ENCODE measurements at regions not wholly inside any gene's neighbourhood (a gene's known extent, or its start where the extent isn't known, plus 50 kb on each side); places are given as distances from the start of the nearest gene placed in this dataset.

DNA sequence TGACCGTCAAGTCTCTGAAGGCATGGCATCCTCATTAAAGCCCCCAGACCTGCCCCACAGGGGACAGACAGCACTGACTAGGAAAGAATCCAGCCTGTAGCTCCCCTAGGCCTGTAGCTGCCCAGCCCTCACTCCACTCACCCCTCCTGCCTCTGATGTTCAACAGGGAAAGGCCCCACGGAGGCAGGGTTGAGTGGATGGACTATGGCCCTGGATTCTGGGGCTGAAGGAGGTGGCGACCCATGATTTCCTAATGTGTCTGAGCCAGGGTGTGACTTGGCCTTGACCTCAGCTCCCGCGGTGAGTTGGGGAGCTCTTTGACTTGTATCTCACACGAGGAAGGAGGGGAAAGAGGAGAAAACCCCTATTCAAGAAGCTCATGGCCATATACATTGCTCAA, 238.5 kb upstream of the CSF3R start:
- no peak for DNase-seq (ENCODE audit: low read depth in 3 of 3)

DNA sequence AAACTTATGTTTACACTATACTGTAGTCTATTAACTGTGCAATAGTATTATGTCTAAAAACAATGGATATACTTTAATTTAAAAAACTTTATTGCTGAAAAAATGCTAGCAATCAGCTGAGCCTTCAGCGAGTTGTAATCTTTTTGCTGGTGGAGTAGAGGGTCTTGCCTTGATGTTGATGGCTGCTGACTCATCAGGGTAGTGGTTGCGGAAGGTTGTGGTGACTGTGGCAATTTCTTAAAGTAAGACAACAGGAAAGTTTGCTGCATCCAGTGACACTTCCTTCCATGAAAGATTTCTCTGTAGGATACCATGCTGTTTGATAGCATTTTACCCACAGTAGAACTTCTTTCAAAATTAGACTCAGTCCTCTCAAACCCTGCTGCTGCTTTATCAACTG, 234.7 kb upstream of the CSF3R start:
- DNase-seq (ENCODE audit: low read depth in 3 of 3): no peak

DNA sequence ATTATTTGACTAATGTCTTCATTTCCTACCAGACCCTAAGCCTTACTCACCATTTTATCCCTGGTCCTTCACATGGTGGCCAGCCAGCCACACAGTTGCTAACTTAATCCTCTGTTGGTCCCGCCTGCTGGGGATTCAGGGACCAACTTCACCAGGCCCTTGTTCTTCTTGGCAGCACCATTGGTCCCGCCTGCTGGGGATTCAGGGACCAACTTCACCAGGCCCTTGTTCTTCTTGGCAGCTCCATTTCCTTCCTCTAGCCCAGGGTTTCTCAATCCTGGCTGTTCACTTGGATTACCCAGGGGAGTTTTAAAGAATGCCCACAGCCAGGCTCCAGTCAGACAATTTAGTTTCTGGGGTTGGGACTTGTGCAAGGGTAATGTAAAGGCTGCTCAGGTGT, 233.1 kb upstream of the CSF3R start:
- DNase-seq (ENCODE audit: low read depth in 3 of 3): no peak

DNA sequence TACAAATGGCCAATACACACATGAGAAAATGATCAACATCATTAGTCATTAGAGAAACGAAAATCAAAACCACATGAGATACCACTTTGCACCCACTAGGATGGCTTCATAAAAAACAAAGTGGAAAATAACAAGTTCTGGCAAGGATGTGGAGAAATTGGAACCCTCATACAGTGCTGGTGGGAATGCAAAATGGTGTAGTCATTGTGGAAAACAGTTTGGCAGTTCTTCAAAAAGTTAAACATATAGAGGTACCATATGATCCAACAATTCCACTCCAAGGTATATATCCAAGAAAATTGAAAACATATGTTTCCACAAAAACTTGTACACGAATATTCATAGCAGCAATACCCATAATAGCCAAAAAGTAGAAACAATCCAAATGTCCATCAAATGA, 231.6 kb upstream of the CSF3R start:
- no peak for DNase-seq (ENCODE audit: low read depth in 3 of 3)

DNA sequence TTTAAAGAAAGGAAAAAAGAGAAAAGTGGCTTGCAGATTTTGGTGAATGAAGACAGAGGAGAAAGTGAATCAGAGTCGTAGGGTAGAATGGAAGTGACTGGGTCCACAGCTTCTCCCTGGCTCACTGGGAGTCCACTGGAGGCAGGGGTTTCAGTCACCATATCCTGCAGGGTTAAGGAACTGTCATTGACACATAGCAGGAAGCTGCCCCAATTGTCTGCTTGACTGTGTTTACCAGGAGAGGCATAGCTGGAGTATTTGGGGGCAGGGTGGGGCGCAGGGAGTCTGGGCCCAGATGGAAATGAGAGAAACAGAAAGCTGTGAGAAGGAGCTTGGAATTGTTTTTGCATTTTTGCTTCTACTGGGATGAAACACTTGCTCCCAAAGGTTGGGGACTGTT, 228.8 kb upstream of the CSF3R start:
- no peak for DNase-seq (ENCODE audit: low read depth in 3 of 3)

DNA sequence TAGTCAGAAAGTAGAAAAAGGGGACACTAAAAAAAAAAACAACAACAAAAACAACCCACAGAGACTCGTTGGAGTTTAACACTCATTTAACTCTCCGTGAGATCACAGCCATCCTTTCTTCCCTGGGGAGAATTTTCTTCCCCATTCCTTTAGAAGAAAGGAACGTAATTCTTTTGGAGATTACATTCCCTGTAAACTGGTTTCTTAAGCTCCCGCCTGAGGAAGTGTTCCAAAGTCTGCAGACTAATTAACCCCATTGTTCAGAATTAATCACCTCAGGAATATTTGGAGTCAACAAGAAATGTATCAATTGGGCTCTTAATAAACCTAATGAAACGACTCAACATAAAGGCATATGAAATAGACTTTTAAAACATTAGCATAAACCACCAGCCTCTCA, 228.2 kb upstream of the CSF3R start:
- DNase-seq (ENCODE audit: low read depth in 3 of 3): no peak

DNA sequence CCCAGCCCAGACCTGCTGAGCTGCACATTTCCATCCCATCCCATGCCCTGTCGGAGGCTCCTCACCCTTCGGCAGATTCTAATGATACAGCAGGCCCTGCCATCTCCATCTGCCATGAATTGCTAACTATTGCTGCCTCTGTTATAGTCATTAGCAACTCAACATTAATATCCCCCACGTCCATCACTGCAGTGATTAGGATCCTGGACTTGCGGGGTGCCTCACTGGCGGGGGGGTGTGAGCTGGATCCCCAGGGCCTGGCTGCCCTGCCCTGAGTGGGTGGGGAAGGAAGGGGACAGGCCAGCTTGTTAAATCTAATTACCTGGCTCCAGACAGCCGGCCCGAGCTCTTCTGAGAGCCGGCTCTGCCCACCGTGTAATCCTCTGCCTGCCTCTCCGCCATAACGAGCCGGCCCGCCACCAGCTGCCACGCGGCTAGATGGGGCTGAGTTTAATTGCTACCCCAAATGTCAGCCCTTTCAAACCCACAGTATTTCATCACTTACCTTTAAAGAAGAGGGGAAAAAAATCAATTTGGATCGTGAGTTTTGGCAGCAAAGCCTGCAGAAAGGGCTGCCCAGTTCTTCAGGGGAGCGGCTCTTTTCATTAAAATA, 227.3 kb upstream of the CSF3R start:
- DNase-seq (ENCODE audit: low read depth in 3 of 3): no peak

DNA sequence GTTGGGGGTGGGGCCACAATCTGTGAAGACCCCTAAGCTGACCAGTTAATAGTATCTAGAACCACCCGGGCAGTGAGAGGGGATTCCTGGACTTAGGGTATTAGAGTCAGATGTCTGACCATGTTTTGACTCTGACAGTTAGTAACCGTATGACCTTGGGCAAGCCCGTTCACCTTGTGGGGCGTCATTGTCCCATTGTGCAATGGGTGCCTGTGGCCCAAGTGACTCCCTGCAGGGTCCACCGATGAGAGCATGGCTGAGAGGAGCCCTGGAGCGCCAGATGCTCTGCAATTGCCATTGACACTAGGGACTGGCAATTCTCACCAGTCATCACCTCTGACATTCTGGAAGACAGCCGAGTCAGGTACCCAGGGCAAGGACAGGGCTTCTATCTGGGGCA, 225.9 kb upstream of the CSF3R start:
- no peak for DNase-seq (ENCODE audit: low read depth in 3 of 3)

DNA sequence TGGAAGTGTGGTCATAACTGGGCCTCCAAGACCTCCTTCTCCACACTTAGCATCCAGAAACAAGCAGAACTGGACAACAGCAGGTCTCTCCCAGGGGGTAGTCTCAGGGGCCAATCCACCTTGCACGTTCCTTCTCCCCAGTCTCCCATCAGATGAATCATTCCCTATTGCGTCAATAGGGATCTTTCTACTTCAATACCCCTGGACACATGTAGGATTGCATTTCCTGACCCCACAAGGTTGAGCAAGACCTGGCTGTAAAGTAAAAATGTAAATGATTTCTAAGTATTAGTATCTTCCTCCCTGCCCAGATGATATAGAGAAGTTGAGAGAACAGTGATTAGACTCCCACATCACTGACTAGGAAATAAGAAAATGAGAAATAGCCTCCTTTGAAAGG, 224.5 kb upstream of the CSF3R start:
- DNase-seq (ENCODE audit: low read depth in 3 of 3): no peak

DNA sequence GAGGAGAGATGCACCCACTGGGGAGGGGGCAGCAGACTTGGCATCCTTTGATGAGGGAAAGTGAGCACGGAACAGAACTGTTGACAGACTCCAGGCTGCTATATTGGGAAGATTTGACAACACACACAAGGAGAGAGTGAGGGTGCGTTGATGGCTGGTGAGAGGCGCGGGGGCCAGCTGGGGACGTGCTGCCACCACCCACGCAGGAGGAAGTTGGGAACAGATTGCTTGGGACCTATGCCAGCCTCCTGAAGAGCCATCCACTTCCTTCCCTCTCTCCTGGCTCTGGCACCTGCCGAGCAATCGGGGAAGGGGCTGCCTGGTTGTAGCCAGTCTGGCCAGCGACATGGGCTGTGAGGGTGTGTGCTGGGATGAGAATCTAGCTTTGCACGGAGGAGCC, 223.7 kb upstream of the CSF3R start:
- no peak for DNase-seq (ENCODE audit: low read depth in 3 of 3)

DNA sequence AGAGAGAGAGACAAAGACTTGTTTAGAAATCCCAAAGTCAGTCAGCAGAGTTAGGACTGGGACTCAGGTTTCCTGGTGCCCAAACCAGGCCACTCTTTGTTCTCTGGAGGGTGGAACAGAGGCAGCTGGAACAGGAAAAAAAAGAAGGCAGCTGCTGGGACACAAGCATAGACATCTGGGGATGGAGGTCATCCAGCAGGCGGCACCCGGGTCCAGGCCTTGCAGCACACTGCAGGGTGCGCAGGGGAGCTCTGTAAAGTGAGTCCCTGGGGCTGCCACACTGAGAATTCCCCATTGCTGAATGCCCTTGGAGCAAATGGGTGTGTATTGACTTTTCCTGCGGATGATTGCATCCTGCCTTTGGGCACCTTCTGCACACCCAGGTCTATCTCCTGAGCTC, 222.9 kb upstream of the CSF3R start:
- no peak for DNase-seq (ENCODE audit: low read depth in 3 of 3)

DNA sequence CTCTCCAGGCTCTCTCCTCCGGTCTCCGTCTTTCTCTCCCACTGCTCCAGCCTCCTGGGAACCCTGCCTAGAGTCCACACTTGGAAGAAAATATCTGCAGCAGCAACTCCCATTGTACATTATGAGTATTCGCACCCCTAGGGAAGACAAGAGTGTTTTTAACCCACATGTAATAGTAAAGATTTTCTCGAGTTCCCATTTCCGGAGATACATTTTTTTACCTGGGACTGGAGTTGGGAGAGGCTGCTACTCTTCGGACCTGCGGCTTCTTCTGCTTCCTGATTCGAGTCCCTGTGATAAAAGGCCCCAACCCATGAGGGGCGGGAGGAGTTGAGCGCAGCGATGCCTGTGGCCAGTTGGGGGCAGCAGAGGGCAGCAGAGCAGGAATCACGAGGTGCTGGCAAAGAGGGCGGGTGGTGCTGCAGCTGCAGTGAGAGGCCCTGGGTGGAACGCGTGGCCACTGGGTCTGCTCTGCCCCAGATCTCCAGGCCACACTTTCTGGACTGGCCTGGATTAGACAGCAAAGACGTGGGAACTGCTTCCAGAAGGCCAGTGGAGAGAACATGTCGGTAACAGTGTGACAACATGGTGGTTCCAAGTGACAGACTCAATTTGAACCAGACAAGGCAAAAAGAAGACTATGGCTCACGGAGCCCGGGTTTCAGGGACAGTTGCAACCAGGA, 221.0 kb upstream of the CSF3R start:
- peak; percentile 43 to 63 (median 43) for DNase-seq (ENCODE audit: low read depth in 3 of 3)

DNA sequence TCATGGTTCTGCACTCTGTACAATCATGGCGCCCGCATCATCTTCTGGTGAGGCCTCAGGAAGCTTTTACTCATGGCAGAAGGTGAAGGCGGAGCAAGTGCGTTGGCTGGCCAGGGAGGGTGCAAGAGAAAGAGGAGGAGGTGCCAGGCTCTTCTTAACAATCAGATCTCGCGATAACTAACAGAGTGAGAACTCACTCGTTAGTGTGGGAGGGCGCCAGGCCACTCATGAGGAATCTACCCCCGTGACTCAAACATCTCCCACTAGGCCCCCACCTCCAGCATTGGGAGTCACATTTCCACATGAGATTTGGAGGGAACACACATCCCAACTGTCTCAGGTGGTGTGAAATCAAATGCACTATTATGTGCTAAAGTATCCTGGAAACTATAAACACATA, 220.2 kb upstream of the CSF3R start:
- no peak for DNase-seq (ENCODE audit: low read depth in 3 of 3)

DNA sequence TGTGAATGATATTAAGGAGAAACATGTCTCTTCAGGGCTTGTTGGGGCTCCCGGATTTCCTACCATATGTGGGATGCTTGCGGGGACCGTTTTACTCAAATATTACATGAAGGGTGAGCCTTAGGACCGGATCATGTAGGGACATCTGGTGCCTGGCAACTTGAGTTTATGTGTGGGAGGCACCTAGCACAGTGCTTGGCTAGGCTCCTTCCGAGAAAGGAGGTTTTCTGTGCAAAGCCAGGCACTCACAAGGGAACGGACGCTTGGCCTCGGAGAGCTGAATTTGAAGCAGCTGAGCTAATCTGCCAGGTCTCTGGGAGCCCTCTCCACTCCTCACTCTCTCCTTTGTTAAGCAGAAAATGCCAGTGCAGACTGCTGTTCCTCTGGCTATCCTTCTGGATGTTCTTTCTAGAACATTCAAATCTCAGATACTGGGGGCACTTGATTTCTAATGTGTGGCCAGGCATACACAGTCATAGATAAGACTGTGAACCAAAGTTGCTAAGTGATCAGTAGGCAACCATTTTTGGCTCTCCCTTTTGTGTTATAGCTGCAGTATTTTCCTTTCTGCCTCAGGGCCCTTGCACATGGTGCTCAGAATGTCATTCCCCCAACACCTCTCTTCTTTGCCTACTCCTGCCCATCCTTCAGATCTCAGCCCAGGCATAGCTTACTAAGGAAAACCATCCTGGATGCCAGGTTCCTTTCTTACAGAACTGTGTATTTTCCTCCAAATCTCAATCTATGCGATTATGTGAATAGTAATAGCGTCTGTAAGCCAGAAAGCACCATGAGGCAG, 216.6 kb upstream of the CSF3R start:
- DNase-seq (ENCODE audit: low read depth in 3 of 3): no peak

DNA sequence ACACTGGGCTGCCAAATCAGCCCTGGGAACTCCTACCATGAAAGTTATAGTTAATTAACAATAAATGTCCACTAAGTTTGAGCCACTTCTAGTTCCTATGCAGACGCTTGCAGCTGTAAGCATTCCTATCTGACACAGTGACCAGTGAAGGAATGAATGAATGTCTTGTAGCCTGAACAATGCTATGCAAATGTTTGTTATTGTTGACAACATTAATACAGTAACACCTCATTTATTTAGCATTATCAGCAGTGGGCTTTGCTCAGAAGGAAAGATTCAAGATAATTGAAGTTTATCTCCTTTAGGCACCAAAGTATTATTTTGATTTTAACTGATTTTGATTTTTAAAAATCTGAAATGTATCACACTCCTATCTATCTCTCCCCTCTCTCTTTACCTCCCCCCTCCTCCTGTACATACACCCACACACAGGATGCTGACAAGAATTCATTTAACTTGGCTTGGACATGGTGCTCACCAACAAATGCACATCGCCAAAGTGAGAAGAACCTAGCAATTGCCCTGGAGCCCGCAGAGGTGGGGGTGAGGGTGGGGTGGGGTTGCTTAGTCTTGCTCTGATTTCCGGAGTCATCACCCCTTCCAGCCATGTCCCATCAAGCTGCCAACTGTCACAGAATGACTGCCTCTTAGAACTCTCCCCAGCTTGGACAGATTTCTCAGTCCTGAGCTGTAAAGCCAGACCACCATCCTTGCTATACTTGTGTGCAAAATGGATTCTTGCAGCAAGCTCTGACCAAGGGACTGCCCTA, 215.3 kb upstream of the CSF3R start:
- no peak for DNase-seq (ENCODE audit: low read depth in 3 of 3)

DNA sequence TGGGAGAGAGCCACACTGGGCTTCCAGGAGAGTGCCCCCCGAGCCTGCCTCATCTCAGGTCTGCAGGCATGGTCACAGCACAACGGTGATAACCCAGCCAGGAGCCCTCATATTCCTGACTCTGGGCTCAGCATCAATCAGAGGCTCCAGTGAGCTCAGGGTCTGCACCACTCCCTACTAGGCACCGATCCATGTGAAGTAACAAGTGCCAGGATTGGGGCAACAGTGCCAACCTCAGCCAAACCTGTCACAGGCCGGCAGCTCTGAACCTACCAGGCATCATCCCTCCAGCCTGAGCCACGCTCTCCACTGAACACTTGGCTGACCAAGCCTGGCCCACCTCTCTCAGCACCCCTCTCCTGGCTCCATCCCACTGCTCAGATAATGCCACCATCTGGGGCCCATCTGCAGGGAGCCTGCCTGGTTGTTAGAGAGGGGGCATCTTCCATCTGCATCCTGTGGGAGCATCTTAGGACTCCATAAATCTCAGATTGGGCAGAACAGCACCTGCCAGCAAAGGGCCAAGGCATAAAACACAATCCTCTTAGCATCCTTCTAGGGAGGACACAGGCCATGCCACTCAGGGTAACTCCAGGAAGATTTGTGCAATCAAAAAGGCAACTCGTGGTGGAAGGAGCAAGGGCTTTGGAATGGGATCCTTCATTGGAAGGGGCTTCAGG, 213.7 kb upstream of the CSF3R start:
- DNase-seq (ENCODE audit: low read depth in 3 of 3): no peak

DNA sequence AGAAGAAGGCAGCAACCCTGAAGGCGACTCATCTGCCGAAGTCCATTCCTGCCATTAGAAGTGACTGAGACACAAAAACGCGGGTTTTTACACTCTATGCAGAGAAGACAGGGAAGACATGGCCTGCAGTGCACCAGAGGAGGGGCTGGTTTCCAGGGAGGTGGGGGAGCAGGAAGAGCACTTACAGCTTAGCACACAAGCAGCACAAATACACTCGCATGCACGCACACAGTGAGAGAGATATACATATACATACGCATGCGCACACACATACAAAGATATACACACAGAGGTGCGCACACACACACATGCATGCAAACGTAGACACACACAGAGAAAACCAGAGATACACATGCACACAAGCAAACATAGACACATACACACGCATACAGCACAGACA, 210.9 kb upstream of the CSF3R start:
- DNase-seq (ENCODE audit: low read depth in 3 of 3): no peak

DNA sequence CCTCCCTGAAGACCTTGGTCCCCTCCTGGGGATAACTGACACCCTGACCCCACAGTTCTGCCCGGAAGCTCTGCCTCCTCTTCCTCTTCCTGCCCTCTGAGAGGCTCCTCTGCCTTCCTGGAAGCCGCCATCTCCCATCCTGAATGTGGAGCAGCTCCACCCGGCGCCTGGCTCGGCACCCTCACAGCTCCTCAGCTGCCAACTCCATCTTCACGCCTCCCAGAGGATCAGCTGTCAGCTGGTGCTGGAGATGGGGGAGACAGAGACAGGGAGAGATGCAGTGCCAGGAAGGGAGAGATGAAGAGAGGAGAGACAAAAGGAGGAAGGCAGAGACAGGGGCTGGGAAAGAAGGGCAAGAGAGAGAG, 210.4 kb upstream of the CSF3R start:
- no peak for DNase-seq (ENCODE audit: low read depth in 3 of 3)

DNA sequence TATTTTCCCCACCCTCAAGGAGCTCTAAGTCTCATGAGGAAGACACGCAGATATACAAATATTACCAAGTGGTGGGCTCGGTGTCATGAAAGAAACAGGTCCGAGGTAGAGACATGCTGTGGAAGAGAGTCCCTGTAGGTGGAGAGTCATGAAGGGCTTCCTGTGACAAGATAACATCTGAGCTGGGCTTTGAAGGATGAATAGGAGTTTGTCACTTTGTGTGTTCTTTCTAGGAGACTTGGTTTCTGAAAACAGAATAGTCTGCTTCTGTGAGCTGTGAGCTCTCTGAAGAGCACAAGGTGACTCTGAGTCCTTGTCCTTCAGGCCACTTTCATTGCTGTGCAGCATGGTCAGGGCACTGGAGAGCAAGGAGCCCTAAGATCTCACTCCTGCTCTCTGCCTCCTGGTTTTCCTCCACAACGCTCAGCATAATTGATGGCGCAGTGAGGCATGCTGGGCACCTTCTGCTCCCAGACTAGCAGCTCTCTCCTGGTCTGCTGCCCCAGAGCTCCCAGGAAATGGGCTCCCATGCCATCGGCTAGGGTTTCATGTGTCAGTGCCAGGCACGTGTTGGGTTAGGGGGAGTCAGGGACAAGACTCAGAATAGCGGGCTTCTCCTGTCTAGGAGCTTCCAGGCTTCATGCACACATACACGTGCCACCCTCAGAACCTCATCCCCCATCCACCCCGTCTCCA, 209.9 kb upstream of the CSF3R start:
- no peak for DNase-seq (ENCODE audit: low read depth in 3 of 3)

DNA sequence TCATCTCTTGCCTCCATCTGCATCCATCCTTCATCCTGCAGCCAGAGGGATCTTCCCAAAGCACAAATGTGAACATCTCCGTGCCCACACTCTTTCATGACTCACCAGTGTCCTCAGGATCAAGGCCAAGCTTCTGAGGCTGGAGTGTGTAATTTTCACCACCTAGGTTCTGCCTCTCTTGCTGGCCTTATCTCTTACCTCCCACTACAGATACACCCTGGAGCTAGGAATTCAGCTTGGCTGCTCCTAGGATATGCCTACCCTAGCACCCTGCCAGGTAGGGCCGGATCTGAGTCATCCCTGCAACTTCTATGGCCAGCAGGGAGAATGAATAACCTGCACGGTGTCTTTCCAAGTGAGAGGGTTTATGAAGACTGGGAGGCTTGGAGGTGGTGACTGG, 208.7 kb upstream of the CSF3R start:
- no peak for DNase-seq (ENCODE audit: low read depth in 3 of 3)

DNA sequence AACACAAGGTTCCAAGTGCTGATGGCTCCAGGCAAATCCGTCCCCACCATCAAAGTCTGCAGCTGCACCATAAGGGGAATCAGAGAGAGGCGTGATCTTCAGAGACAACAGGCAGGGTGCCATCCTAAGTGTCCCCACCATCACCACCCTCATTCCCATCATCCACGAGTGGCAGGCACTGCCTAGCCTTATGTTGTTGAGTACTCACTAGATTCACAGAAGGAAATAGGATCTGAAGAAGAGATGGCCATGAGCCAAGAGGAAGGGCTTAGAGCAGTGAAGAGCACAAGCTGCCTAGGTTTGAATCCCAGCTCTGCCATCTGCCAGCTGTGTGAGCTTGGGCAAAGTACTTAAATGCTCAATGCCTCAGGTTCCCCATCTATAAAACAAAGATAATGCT, 207.3 kb upstream of the CSF3R start:
- DNase-seq (ENCODE audit: low read depth in 3 of 3): no peak
